SK-N-SH treated with all-trans-retinoic acid at 6 μM for 48 hours (cell line): ENCODE measurements at regions not wholly inside any gene's neighbourhood (a gene's known extent, or its start where the extent isn't known, plus 50 kb on each side); places are given as distances from the start of the nearest gene placed in this dataset.

ENCODE experiments used
- ARNTL ChIP-seq: fragments of 450-650 bp; formaldehyde crosslinking; IDR thresholded peaks from 2 replicates; pipeline ENCODE4 v1.5.0; 2020; ENCODE audit warnings: low read depth, mild to moderate bottlenecking, moderate library complexity, borderline replicate concordance
- CREB5 ChIP-seq: fragments of 250-450 bp; sonication (Bioruptor Pico); IDR thresholded peaks from 2 replicates; pipeline ENCODE4 v1.5.1; 2020; ENCODE audit warnings: low read depth, mild to moderate bottlenecking, moderate library complexity
- GLIS3 ChIP-seq: fragments of 250-450 bp; sonication (Bioruptor Pico); IDR thresholded peaks from 2 replicates; pipeline ENCODE4 v1.5.0; 2020; ENCODE audit warnings: mild to moderate bottlenecking, moderate library complexity
- RARB ChIP-seq: fragments of 250-450 bp; sonication (Bioruptor Pico); IDR thresholded peaks from 2 replicates; pipeline ENCODE4 v1.8.0; 2021; ENCODE audit warnings: mild to moderate bottlenecking, moderate library complexity
- TSHZ2 ChIP-seq: fragments of 250-450 bp; sonication (Bioruptor Pico); IDR thresholded peaks from 2 replicates; pipeline ENCODE4 v1.5.0; 2020; ENCODE audit warnings: mild to moderate bottlenecking, moderate library complexity
- ZFP3 ChIP-seq: fragments of 250-450 bp; sonication (Bioruptor Pico); IDR thresholded peaks from 2 replicates; pipeline ENCODE4 v1.5.0; 2020; ENCODE audit warnings: mild to moderate bottlenecking, moderate library complexity
- ZNF565 ChIP-seq: fragments of 450-650 bp; formaldehyde crosslinking; conservative IDR thresholded peaks from 2 replicates; pipeline ENCODE4 v1.5.0; 2020; ENCODE audit warnings: low read depth, mild to moderate bottlenecking, moderate library complexity

DNA sequence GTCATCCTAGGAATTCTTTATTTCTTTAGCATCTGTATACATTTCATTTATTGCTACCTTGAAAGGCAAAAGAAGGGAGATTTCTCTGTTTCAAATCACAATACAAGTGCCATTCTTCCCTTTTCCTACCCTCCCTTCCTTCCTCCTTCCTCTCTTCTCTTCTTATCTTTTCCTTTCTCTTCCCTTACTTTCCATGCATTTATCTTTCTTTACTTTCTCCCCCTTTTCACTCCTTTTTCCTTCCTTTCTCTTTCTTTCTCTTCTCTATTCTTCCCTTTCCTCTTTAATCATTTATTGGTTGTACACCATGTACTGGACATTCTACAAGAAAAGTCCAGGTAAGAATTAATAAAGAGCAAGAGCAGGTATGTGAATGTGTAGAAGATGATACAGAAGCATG lies 251.0 kb upstream of the PEX5L start:
- TF ChIP-seq GLIS3 (CRISPR knock-in tag) (no peak), CREB5 (CRISPR knock-in tag) (no peak), ZFP3 (CRISPR knock-in tag) (no peak), RARB (CRISPR knock-in tag) (no peak), TSHZ2 (no peak), ZNF565 (CRISPR knock-in tag) (no peak), ARNTL (CRISPR knock-in tag) (no peak)
